Right lobe of liver (tissue), 6 donors: ENCODE measurements at regions not wholly inside any gene's neighbourhood (a gene's known extent, or its start where the extent isn't known, plus 50 kb on each side); places are given as distances from the start of the nearest gene placed in this dataset.
"Not testable (repeated sequence)": the region's sequence is repeated elsewhere in the genome, so short reads cannot be mapped to it uniquely, and the experiment has no call there.

Experiments
- ATAC-seq, 4 donors: fragments of 200-7000 bp; cut with Tn5 transposase; one replicate each; pipeline ENCODE4 v1.9.1; 2020; ENCODE audit warnings: mild to moderate bottlenecking in 4 of 4, moderate library complexity in 4 of 4
- DNase-seq, 3 donors: peaks; one replicate each; pipeline ENCODE4 v3.0.0-alpha.2; 2020
- H3K27ac ChIP-seq, 3 donors: fragments of 200-600 bp; one replicate each; pipeline ENCODE4 v1.8.0; 2022
- H3K27me3 ChIP-seq, 2 donors: fragments of 200-600 bp; one replicate each; pipeline ENCODE4 v1.8.0; 2022
- H3K36me3 ChIP-seq, 4 donors: fragments of 200-600 bp; sonication (generic) in 1 of 4; one replicate each; pipeline versions ENCODE4 v1.5.1 to v1.8.0; 2017 to 2022; ENCODE audit warnings: control low read depth in 1 of 4
- H3K4me1 ChIP-seq, 4 donors: fragments of 200-600 bp; sonication (generic) in 1 of 4; one replicate each; pipeline versions ENCODE4 v1.5.1 to v1.8.0; 2017 to 2022; ENCODE audit warnings: control low read depth in 1 of 4
- H3K4me3 ChIP-seq, 3 donors: fragments of 200-600 bp; one replicate each; pipeline ENCODE4 v1.8.0; 2022
- H3K9me3 ChIP-seq, 4 donors: fragments of 200-600 bp; sonication (generic) in 1 of 4; one replicate each; pipeline versions ENCODE4 v1.5.1 to v1.8.0; 2017 to 2022; ENCODE audit warnings: control low read depth in 1 of 4
- POLR2A ChIP-seq: fragments of 450-650 bp; IDR thresholded peaks from one replicate; pipeline ENCODE4 v1.6.1; 2017; ENCODE audit warnings: antibody characterized with exemption, mild to moderate bottlenecking
- WGBS: methylation state at CpG from one replicate; pipeline ENCODE4 v1.1.6; 2018; ENCODE audit warnings: low coverage, low lambda C conversion rate; ENCODE audit not compliant: insufficient coverage; ENCODE audit errors: missing lambda C conversion rate; 5-methylcytosine and 5-hydroxymethylcytosine counted together
- intact Hi-C, 2 donors: fragments of 100-400 bp; cut with DNase I; formaldehyde crosslinking; loops; one replicate each; pipeline versions ENCODE4 v1.11.2 to v1.14.1; 2022
- TF ChIP-seq, protein P1 (sequence below), 4 donors: fragments of 200-600 bp in 3 of 4; fragments of 450-650 bp in 1 of 4; IDR thresholded peaks; one replicate each; pipeline versions ENCODE4 v1.5.1 to v1.8.0; 2016 to 2022; ENCODE audit warnings: antibody characterized with exemption in 4 of 4, mild to moderate bottlenecking in 2 of 4
- donor health status: DM: no; HTN: yes; CAD: no.
- donor health status: DM: no; HTN: no; CAD: no.
- donor health status: DM: no; HTN: no; CAD: no.
- donor health status: DM: no; HTN: yes; CAD: no.
- donor health status: DM: no; HTN: yes; CAD: no.

GRCh38 chr16:26500326-26500725 is 566.4 kb upstream of the C16orf82 start:
- Histone ChIP-seq H3K27ac (no peak overlapping the region), H3K4me1 (no peaks in the 10 kb centered on the region), H3K4me3 (no peak overlapping the region), H3K9me3 (no peaks in the 10 kb centered on the region), H3K27me3 (no peaks in the 10 kb centered on the region), H3K36me3 (no peaks in the 10 kb centered on the region)
- intact Hi-C loops: no loop called here
- TF ChIP-seq POLR2A: no peak
- TF ChIP-seq, protein P1, sequence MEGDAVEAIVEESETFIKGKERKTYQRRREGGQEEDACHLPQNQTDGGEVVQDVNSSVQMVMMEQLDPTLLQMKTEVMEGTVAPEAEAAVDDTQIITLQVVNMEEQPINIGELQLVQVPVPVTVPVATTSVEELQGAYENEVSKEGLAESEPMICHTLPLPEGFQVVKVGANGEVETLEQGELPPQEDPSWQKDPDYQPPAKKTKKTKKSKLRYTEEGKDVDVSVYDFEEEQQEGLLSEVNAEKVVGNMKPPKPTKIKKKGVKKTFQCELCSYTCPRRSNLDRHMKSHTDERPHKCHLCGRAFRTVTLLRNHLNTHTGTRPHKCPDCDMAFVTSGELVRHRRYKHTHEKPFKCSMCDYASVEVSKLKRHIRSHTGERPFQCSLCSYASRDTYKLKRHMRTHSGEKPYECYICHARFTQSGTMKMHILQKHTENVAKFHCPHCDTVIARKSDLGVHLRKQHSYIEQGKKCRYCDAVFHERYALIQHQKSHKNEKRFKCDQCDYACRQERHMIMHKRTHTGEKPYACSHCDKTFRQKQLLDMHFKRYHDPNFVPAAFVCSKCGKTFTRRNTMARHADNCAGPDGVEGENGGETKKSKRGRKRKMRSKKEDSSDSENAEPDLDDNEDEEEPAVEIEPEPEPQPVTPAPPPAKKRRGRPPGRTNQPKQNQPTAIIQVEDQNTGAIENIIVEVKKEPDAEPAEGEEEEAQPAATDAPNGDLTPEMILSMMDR (IDR thresholded peaks at IDR 0.05): no peak
- 85% methylated on average over 6 of the region's 6 CpGs for WGBS
- DNase-seq (no peak), ATAC-seq (no peak)

DNA sequence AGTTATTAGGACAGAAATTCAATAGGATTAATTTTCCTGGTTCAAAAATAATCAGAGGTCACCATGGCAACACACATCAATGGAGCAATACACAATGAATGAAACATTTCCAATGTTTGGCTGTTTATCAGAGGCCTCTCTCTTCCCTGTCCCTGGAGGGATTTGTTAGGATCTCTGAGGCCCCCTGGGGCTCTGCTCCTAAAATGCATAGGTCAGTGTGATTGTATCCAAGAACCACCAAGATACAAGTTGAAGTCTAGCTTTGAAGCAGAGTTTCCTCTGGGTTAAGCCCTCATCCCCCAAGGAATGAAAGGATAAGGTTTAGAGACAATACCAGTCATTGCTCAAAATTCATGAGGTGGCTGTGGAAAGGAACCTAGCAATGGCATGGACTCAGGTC is 561.2 kb upstream of the C16orf82 start:
- DNase-seq (no peak), ATAC-seq (no peak)
- Histone ChIP-seq H3K4me1 (no peaks in the 10 kb centered on the region), H3K4me3 (no peak overlapping the region), H3K36me3 (no peaks in the 10 kb centered on the region), H3K27ac (no peak overlapping the region), H3K9me3 (no peaks in the 10 kb centered on the region), H3K27me3 (no peaks in the 10 kb centered on the region)
- no peak for TF ChIP-seq POLR2A
- TF ChIP-seq, protein P1 (IDR thresholded peaks at IDR 0.05): no peak
- intact Hi-C loops: no loop called here

DNA sequence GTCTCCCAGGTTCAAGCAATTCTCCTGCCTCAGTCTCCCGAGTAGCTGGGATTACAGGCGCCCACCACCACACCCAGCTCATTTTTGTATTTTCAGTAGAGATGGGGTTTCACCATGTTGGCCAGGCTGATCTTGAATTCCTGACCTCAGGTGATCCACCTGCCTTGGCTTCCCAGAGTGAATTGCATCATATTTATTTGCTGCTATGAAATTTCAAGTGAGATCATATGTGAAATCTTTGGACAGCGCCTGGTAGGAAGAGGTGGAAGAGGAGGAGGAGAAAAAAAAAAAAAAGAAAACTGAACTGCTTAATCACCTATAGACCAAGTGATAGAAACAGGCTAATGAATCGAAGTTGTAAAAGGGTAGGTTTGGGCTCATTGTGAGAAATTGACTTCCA is 557.8 kb upstream of the C16orf82 start:
- H3K4me3 ChIP-seq, H3K27me3 ChIP-seq, H3K36me3 ChIP-seq, H3K9me3 ChIP-seq, intact Hi-C loops, H3K27ac ChIP-seq, DNase-seq, H3K4me1 ChIP-seq: not testable (repeated sequence)
- peak in 2 of 4 donors; percentile 50 to 83 for ATAC-seq
- 51% methylated on average over 4 of the region's 4 CpGs for WGBS

DNA sequence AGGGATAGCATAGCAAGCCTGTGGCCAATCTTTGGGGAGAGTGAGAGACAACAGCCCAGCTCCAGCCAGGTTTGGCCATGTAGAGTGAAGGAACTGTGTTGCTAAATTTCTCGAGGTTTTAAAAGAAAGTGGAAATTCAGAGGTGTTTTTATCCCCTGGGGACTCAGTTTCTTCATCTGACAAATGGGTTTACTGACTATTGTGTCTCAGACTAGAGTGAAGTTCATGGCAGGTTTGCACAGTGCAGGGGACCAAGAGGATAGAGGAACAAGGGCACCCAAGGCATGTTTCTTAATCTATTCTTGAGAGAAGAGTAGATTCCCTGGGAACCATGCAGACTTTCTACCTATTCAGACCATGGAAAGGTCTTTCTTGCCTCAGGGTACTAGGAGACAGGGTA is 555.8 kb upstream of the C16orf82 start:
- ATAC-seq: no peak
- intact Hi-C loops: no loop called here

GRCh38 chr16:26511463-26511862 is 555.3 kb upstream of the C16orf82 start:
- 40% methylated on average over 5 of the region's 6 CpGs for WGBS
- TF ChIP-seq, protein P1 (IDR thresholded peaks at IDR 0.05): no peak
- TF ChIP-seq POLR2A: no peak
- H3K9me3 ChIP-seq: no peaks in the 10 kb centered on the region
- H3K4me1 ChIP-seq: no peaks in the 10 kb centered on the region
- H3K4me3 ChIP-seq: no peak overlapping the region
- intact Hi-C loops: no loop called here
- ATAC-seq (no peak), DNase-seq (no peak)
- H3K36me3 ChIP-seq: no peaks in the 10 kb centered on the region
- H3K27me3 ChIP-seq: no peaks in the 10 kb centered on the region
- H3K27ac ChIP-seq: no peak overlapping the region

More for the DNA sequence above, 555.8 kb upstream of the C16orf82 start:
- Histone ChIP-seq H3K9me3 (no peaks in the 10 kb centered on the region), H3K27me3 (no peaks in the 10 kb centered on the region), H3K4me3 (no peak overlapping the region), H3K27ac (no peak overlapping the region), H3K4me1 (no peaks in the 10 kb centered on the region), H3K36me3 (no peaks in the 10 kb centered on the region)
- 22% methylated on average over 1 of the region's 1 CpG for WGBS
- TF ChIP-seq, protein P1 (IDR thresholded peaks at IDR 0.05): no peak
- TF ChIP-seq POLR2A: no peak
- no peak for DNase-seq
